T-helper 17 cell (primary cell): ENCODE measurements at regions not wholly inside any gene's neighbourhood (a gene's known extent, or its start where the extent isn't known, plus 50 kb on each side); places are given as distances from the start of the nearest gene placed in this dataset.

Experiments
- ATAC-seq: fragments of 150-1000 bp; cut with Tn5 transposase; 2 replicates; pipeline ENCODE4 v1.10.0; 2021; ENCODE audit warnings: mild to moderate bottlenecking, moderate library complexity
- DNase-seq, 3 donors: peaks; one replicate each; pipeline versions ENCODE4 v3.0.0 to v3.0.0-alpha.2; 2020 to 2021
- H3K9me3 ChIP-seq: one replicate; pipeline ENCODE4 v1.7.0; 2013; ENCODE audit warnings: low read length, mild to moderate bottlenecking; ENCODE audit not compliant: control insufficient read depth, poor library complexity, severe bottlenecking
- H3K27ac Mint-ChIP-seq: one replicate; pipeline ENCODE4 v1.8.0; 2022; ENCODE audit warnings: mild to moderate bottlenecking, moderate library complexity, mixed read lengths
- H3K27me3 Mint-ChIP-seq: one replicate; pipeline ENCODE4 v1.8.0; 2022; ENCODE audit warnings: mixed read lengths
- H3K36me3 Mint-ChIP-seq: one replicate; pipeline ENCODE4 v1.8.0; 2022; ENCODE audit warnings: low read depth, mixed read lengths
- H3K4me1 Mint-ChIP-seq: one replicate; pipeline ENCODE4 v1.8.0; 2022; ENCODE audit warnings: mild to moderate bottlenecking, mixed read lengths
- H3K4me3 Mint-ChIP-seq: one replicate; pipeline ENCODE4 v1.8.0; 2022; ENCODE audit warnings: mild to moderate bottlenecking, moderate library complexity, mixed read lengths

- no peak overlapping the region for H3K27ac Mint-ChIP-seq
Measured at GRCh38 chrX:129037389-129037788, 485.9 kb downstream of the SMARCA1 start.

GRCh38 chrX:129035180-129035579 lies 488.1 kb downstream of the SMARCA1 start:
- H3K4me3 Mint-ChIP-seq, result peak overlapping the region; percentile 31
- H3K36me3 Mint-ChIP-seq, result no peaks in the 10 kb centered on the region
- no peaks in the 10 kb centered on the region for H3K4me1 Mint-ChIP-seq
- DNase-seq (no peak), ATAC-seq (no peak)
- H3K27ac Mint-ChIP-seq, result no peak overlapping the region
- H3K27me3 Mint-ChIP-seq, result no peaks in the 10 kb centered on the region
- no peaks in the 10 kb centered on the region for H3K9me3 ChIP-seq

More at GRCh38 chrX:129037389-129037788, 485.9 kb downstream of the SMARCA1 start:
- H3K9me3 ChIP-seq, result no peaks in the 10 kb centered on the region
- Mint-ChIP-seq H3K27me3 (no peaks in the 10 kb centered on the region), H3K4me1 (no peaks in the 10 kb centered on the region), H3K4me3 (no peak overlapping the region), H3K36me3 (no peaks in the 10 kb centered on the region)
- no peak for ATAC-seq
- no peak for DNase-seq

- H3K9me3 ChIP-seq, result no peaks in the 10 kb centered on the region
- no peaks in the 10 kb centered on the region for H3K27me3 Mint-ChIP-seq
- H3K27ac Mint-ChIP-seq, result no peak overlapping the region
- no peak for DNase-seq
- ATAC-seq, result no peak
- H3K4me3 Mint-ChIP-seq, result no peak overlapping the region
- H3K36me3 Mint-ChIP-seq, result no peaks in the 10 kb centered on the region
- no peaks in the 10 kb centered on the region for H3K4me1 Mint-ChIP-seq
Measured at GRCh38 chrX:129034196-129034595, 489.1 kb downstream of the SMARCA1 start.

GRCh38 chrX:129026202-129026601 lies 497.1 kb downstream of the SMARCA1 start:
- no peaks in the 10 kb centered on the region for H3K36me3 Mint-ChIP-seq
- no peak overlapping the region for H3K27ac Mint-ChIP-seq
- no peak for ATAC-seq
- no peaks in the 10 kb centered on the region for H3K27me3 Mint-ChIP-seq
- no peaks in the 10 kb centered on the region for H3K9me3 ChIP-seq
- DNase-seq, result no peak
- no peak overlapping the region for H3K4me3 Mint-ChIP-seq
- H3K4me1 Mint-ChIP-seq, result no peaks in the 10 kb centered on the region

- peaks cover 4% of the 10 kb centered on the region for H3K27me3 Mint-ChIP-seq
- H3K9me3 ChIP-seq, result no peaks in the 10 kb centered on the region
Measured at GRCh38 chrX:129025376-129025775, 497.9 kb downstream of the SMARCA1 start.

GRCh38 chrX:129019412-129019811 lies 503.9 kb downstream of the SMARCA1 start:
- H3K9me3 ChIP-seq, result no peaks in the 10 kb centered on the region
- H3K27ac Mint-ChIP-seq, result no peak overlapping the region
- H3K4me1 Mint-ChIP-seq, result no peaks in the 10 kb centered on the region
- no peak for ATAC-seq
- no peaks in the 10 kb centered on the region for H3K36me3 Mint-ChIP-seq
- H3K27me3 Mint-ChIP-seq, result peaks cover 4% of the 10 kb centered on the region
- no peak overlapping the region for H3K4me3 Mint-ChIP-seq
- DNase-seq, result no peak

More at GRCh38 chrX:129025376-129025775, 497.9 kb downstream of the SMARCA1 start:
- H3K4me3 Mint-ChIP-seq, result no peak overlapping the region
- no peak for ATAC-seq
- no peaks in the 10 kb centered on the region for H3K4me1 Mint-ChIP-seq
- no peak for DNase-seq
- H3K27ac Mint-ChIP-seq, result no peak overlapping the region
- H3K36me3 Mint-ChIP-seq, result no peaks in the 10 kb centered on the region

- no peak for ATAC-seq
- H3K9me3 ChIP-seq, result no peaks in the 10 kb centered on the region
- no peak overlapping the region for H3K27ac Mint-ChIP-seq
- no peaks in the 10 kb centered on the region for H3K4me1 Mint-ChIP-seq
- H3K36me3 Mint-ChIP-seq, result no peaks in the 10 kb centered on the region
- peaks cover 5% of the 10 kb centered on the region for H3K27me3 Mint-ChIP-seq
- no peak overlapping the region for H3K4me3 Mint-ChIP-seq
- no peak for DNase-seq
Measured at GRCh38 chrX:129015381-129015780, 507.9 kb downstream of the SMARCA1 start.

GRCh38 chrX:129013574-129013973 lies 509.7 kb downstream of the SMARCA1 start:
- no peak for ATAC-seq
- H3K36me3 Mint-ChIP-seq, result no peaks in the 10 kb centered on the region
- no peaks in the 10 kb centered on the region for H3K4me1 Mint-ChIP-seq
- H3K4me3 Mint-ChIP-seq, result no peak overlapping the region
- peaks cover 5% of the 10 kb centered on the region for H3K27me3 Mint-ChIP-seq
- no peak for DNase-seq
- no peak overlapping the region for H3K27ac Mint-ChIP-seq
- no peaks in the 10 kb centered on the region for H3K9me3 ChIP-seq

GRCh38 chrX:129007631-129008030 lies 515.7 kb downstream of the SMARCA1 start:
- Mint-ChIP-seq H3K27ac (no peak overlapping the region), H3K4me3 (no peak overlapping the region), H3K27me3 (peaks cover 5% of the 10 kb centered on the region), H3K36me3 (no peaks in the 10 kb centered on the region), H3K4me1 (no peaks in the 10 kb centered on the region)
- ATAC-seq, result no peak
- no peak for DNase-seq
- H3K9me3 ChIP-seq, result no peaks in the 10 kb centered on the region

- Mint-ChIP-seq H3K27me3 (no peaks in the 10 kb centered on the region), H3K27ac (no peak overlapping the region), H3K36me3 (no peaks in the 10 kb centered on the region), H3K4me1 (no peaks in the 10 kb centered on the region), H3K4me3 (no peak overlapping the region)
- ATAC-seq (no peak), DNase-seq (no peak)
- H3K9me3 ChIP-seq, result no peaks in the 10 kb centered on the region
Measured at GRCh38 chrX:129006491-129006890, 516.8 kb downstream of the SMARCA1 start.

- H3K9me3 ChIP-seq, result no peaks in the 10 kb centered on the region
- H3K36me3 Mint-ChIP-seq, result no peaks in the 10 kb centered on the region
- no peak overlapping the region for H3K4me3 Mint-ChIP-seq
- H3K4me1 Mint-ChIP-seq, result no peaks in the 10 kb centered on the region
- H3K27ac Mint-ChIP-seq, result no peak overlapping the region
- no peaks in the 10 kb centered on the region for H3K27me3 Mint-ChIP-seq
- ATAC-seq (no peak), DNase-seq (no peak)
Measured at GRCh38 chrX:129000797-129001196, 522.5 kb downstream of the SMARCA1 start.

- DNase-seq (no peak), ATAC-seq (no peak)
- H3K4me3 Mint-ChIP-seq, result no peak overlapping the region
- H3K4me1 Mint-ChIP-seq, result no peaks in the 10 kb centered on the region
- no peaks in the 10 kb centered on the region for H3K36me3 Mint-ChIP-seq
- no peaks in the 10 kb centered on the region for H3K9me3 ChIP-seq
- no peaks in the 10 kb centered on the region for H3K27me3 Mint-ChIP-seq
- H3K27ac Mint-ChIP-seq, result no peak overlapping the region
Measured at GRCh38 chrX:129000018-129000417, 523.3 kb downstream of the SMARCA1 start.

GRCh38 chrX:128992107-128992971 lies 531.0 kb downstream of the SMARCA1 start:
- Mint-ChIP-seq H3K4me3 (no peak overlapping the region), H3K27me3 (no peaks in the 10 kb centered on the region), H3K36me3 (no peaks in the 10 kb centered on the region), H3K4me1 (no peaks in the 10 kb centered on the region), H3K27ac (no peak overlapping the region)
- no peaks in the 10 kb centered on the region for H3K9me3 ChIP-seq
- no peak for DNase-seq
- no peak for ATAC-seq

- no peak for ATAC-seq
- Mint-ChIP-seq H3K27me3 (peaks cover 4% of the 10 kb centered on the region), H3K27ac (no peak overlapping the region), H3K4me3 (no peak overlapping the region), H3K4me1 (no peaks in the 10 kb centered on the region), H3K36me3 (no peaks in the 10 kb centered on the region)
- H3K9me3 ChIP-seq, result no peaks in the 10 kb centered on the region
- no peak for DNase-seq
Measured at GRCh38 chrX:128975745-128976144, 547.5 kb downstream of the SMARCA1 start.
